CD14-positive monocyte (primary cell): ENCODE measurements at regions not wholly inside any gene's neighbourhood (a gene's known extent, or its start where the extent isn't known, plus 50 kb on each side); places are given as distances from the start of the nearest gene placed in this dataset.

Experiments used
- DNase-seq, 3 donors: peaks; one replicate each; pipeline ENCODE4 v3.0.0-alpha.2; 2011 to 2022
- H2AFZ ChIP-seq: 2 replicates; pipeline ENCODE4 v1.6.0; 2012; ENCODE audit warnings: mild to moderate bottlenecking, low read depth, low read length, inconsistent platforms; ENCODE audit not compliant: insufficient read depth, poor library complexity, severe bottlenecking
- H3K27ac ChIP-seq, 2 donors: 1 replicate in 1 of 2; 2 replicates in 1 of 2; pipeline ENCODE4 v1.5.1; 2012 to 2013; ENCODE audit warnings: low read length in 2 of 2, control low read depth in 1 of 2, inconsistent platforms in 1 of 2, low read depth in 1 of 2, mild to moderate bottlenecking in 1 of 2
- H3K27me3 ChIP-seq, 2 donors: one replicate each; pipeline versions ENCODE4 v1.6.0 to v1.6.1; 2011 to 2013; ENCODE audit warnings: low read length in 2 of 2; ENCODE audit not compliant: control insufficient read depth in 2 of 2, insufficient read depth in 2 of 2
- H3K36me3 ChIP-seq, 2 donors: replicated peaks in 1 of 2; 1 replicate in 1 of 2; 2 replicates in 1 of 2; pipeline versions ENCODE4 v1.5.1 to v1.6.1; 2012 to 2013; ENCODE audit warnings: low read length in 2 of 2, control low read depth in 1 of 2, inconsistent platforms in 1 of 2, mild to moderate bottlenecking in 1 of 2; ENCODE audit not compliant: insufficient read depth in 2 of 2, control insufficient read depth in 1 of 2
- H3K4me1 ChIP-seq, 2 donors: 1 replicate in 1 of 2; 2 replicates in 1 of 2; pipeline versions ENCODE4 v1.5.1 to v1.6.1; 2012 to 2013; ENCODE audit warnings: low read length in 2 of 2, control low read depth in 1 of 2, inconsistent platforms in 1 of 2, mild to moderate bottlenecking in 1 of 2, moderate library complexity in 1 of 2; ENCODE audit not compliant: insufficient read depth in 2 of 2, control insufficient read depth in 1 of 2
- H3K4me2 ChIP-seq: replicated peaks from 2 replicates; pipeline ENCODE3; 2012; ENCODE audit warnings: low read length, moderate library complexity, mild to moderate bottlenecking; ENCODE audit not compliant: poor library complexity, severe bottlenecking; ENCODE audit errors: extremely low read depth
- H3K4me3 ChIP-seq, 3 experiments: fragments of 200-600 bp in 1 of 3; sonication (generic) in 1 of 3; replicated peaks in 1 of 3; 1 replicate in 2 of 3; 2 replicates in 1 of 3; pipeline ENCODE4 v1.5.1; 2011 to 2013; ENCODE audit warnings: low read length in 3 of 3, mild to moderate bottlenecking in 3 of 3, control low read depth in 2 of 3, low read depth in 2 of 3, inconsistent platforms in 1 of 3, moderate library complexity in 1 of 3
- H3K79me2 ChIP-seq: 2 replicates; pipeline ENCODE4 v1.6.0; 2012; ENCODE audit warnings: mild to moderate bottlenecking, control low read depth, inconsistent platforms, low read length, moderate library complexity; ENCODE audit not compliant: insufficient read depth
- H3K9ac ChIP-seq: 2 replicates; pipeline ENCODE4 v1.6.0; 2017; ENCODE audit warnings: low read length, mild to moderate bottlenecking; ENCODE audit not compliant: insufficient read depth, poor library complexity, severe bottlenecking
- H3K9me3 ChIP-seq, 2 donors: replicated peaks in 1 of 2; 1 replicate in 1 of 2; 2 replicates in 1 of 2; pipeline versions ENCODE4 v1.5.1 to v1.6.1; 2012 to 2013; ENCODE audit warnings: low read length in 2 of 2, control low read depth in 1 of 2; ENCODE audit not compliant: control insufficient read depth in 1 of 2, insufficient read depth in 1 of 2
- H4K20me1 ChIP-seq: 2 replicates; pipeline ENCODE4 v1.6.0; 2012; ENCODE audit warnings: mild to moderate bottlenecking, low read length, control low read depth, moderate library complexity; ENCODE audit not compliant: insufficient read depth
- H3K27ac Mint-ChIP-seq, 7 donors: one replicate each; pipeline ENCODE4 v1.8.0; 2020; ENCODE audit warnings: mild to moderate bottlenecking in 7 of 7, mixed read lengths in 7 of 7, moderate library complexity in 6 of 7, inconsistent platforms in 2 of 7
- H3K27me3 Mint-ChIP-seq, 3 donors: one replicate each; pipeline ENCODE4 v1.8.0; 2021 to 2022; ENCODE audit warnings: low read depth in 3 of 3, mild to moderate bottlenecking in 3 of 3, mixed read lengths in 3 of 3, moderate library complexity in 3 of 3, inconsistent platforms in 1 of 3
- H3K36me3 Mint-ChIP-seq, 2 donors: one replicate each; pipeline ENCODE4 v1.8.0; 2020; ENCODE audit warnings: mixed read lengths in 2 of 2, inconsistent platforms in 1 of 2, mild to moderate bottlenecking in 1 of 2
- H3K4me1 Mint-ChIP-seq: one replicate; pipeline ENCODE4 v1.8.0; 2020; ENCODE audit warnings: mild to moderate bottlenecking, mixed read lengths
- H3K4me3 Mint-ChIP-seq, 2 donors: one replicate each; pipeline ENCODE4 v1.8.0; 2020; ENCODE audit warnings: mild to moderate bottlenecking in 2 of 2, mixed read lengths in 2 of 2, moderate library complexity in 1 of 2
- H3K9me3 Mint-ChIP-seq, 7 donors: one replicate each; pipeline ENCODE4 v1.8.0; 2020 to 2022; ENCODE audit warnings: mixed read lengths in 7 of 7, mild to moderate bottlenecking in 6 of 7, moderate library complexity in 6 of 7, inconsistent platforms in 2 of 7
- WGBS: methylation state at CpG from one replicate; pipeline ENCODE4 v1.1.5; 2013; ENCODE audit warnings: missing lambda C conversion rate; ENCODE audit not compliant: insufficient coverage; 5-methylcytosine and 5-hydroxymethylcytosine counted together
- intact Hi-C, 2 donors: fragments of 100-400 bp; cut with micrococcal nuclease; formaldehyde crosslinking; loops; one replicate each; pipeline versions ENCODE4 v1.15.0 to v1.15.1; 2023
- TF ChIP-seq, protein P1 (sequence below): fragments of 200-600 bp; IDR thresholded peaks from one replicate; pipeline ENCODE4 v1.8.0; 2022; ENCODE audit warnings: antibody characterized with exemption, mild to moderate bottlenecking

DNA sequence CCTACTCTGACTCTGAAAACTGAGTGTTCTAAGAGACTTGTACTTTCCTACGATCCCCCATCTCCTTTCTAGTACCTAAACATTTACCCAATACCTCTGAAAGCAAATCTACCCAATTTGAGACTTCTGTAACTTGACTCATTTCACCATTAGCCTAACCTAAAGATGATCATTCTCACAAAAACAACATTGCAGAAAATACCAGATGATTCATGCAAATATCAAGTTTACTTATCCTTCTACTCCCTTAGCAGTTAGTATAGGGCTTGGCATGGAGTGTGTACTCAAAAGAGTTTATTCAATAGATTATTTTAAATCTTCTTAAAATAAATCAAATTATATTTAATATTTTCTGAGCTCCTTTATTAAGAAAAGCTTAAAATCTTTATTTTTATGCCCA, 89.6 kb downstream of the NR4A2 start:
- Mint-ChIP-seq H3K9me3 (peaks cover 0 to 9% (median 0%) of the 10 kb centered on the region in 7 donors), H3K27me3 (peaks cover 0 to 3% (median 0%) of the 10 kb centered on the region in 3 donors), H3K27ac (no peak overlapping the region), H3K4me1 (no peaks in the 10 kb centered on the region), H3K4me3 (no peak overlapping the region), H3K36me3 (no peaks in the 10 kb centered on the region)
- Histone ChIP-seq H3K4me3 (no peak overlapping the region), H3K36me3 (no peaks in the 10 kb centered on the region), H3K4me1 (no peaks in the 10 kb centered on the region), H4K20me1 (no peaks in the 10 kb centered on the region), H3K4me2 (no peak overlapping the region), H3K27ac (no peak overlapping the region), H3K9ac (no peak overlapping the region), H2AFZ (no peak overlapping the region), H3K27me3 (no peaks in the 10 kb centered on the region), H3K9me3 (no peaks in the 10 kb centered on the region), H3K79me2 (no peaks in the 10 kb centered on the region)
- intact Hi-C loops = no loop called here
- no peak for DNase-seq
- 75% methylated on average over 1 of the region's 1 CpG for WGBS
- TF ChIP-seq, protein P1, sequence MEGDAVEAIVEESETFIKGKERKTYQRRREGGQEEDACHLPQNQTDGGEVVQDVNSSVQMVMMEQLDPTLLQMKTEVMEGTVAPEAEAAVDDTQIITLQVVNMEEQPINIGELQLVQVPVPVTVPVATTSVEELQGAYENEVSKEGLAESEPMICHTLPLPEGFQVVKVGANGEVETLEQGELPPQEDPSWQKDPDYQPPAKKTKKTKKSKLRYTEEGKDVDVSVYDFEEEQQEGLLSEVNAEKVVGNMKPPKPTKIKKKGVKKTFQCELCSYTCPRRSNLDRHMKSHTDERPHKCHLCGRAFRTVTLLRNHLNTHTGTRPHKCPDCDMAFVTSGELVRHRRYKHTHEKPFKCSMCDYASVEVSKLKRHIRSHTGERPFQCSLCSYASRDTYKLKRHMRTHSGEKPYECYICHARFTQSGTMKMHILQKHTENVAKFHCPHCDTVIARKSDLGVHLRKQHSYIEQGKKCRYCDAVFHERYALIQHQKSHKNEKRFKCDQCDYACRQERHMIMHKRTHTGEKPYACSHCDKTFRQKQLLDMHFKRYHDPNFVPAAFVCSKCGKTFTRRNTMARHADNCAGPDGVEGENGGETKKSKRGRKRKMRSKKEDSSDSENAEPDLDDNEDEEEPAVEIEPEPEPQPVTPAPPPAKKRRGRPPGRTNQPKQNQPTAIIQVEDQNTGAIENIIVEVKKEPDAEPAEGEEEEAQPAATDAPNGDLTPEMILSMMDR = no peak

DNA sequence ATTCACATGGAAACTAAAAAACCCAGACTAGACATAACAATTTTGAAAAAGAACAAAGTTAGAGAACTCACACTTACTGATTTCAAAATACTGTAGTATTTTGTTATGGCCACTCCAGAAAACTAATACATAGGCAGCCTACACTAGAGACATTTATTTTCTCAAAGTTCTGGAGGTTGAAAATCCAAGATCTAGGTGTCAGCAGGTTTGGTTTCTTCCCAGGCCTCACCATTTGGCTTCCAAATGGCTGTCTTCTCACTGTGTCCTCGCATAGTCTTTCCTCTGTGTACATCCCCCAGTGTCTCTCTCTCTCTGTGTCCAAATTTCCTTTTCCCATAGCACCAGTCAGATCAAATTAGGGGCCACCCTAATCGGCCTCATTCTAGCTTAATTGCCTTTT, 95.0 kb downstream of the NR4A2 start:
- Histone ChIP-seq H3K9me3 (peaks cover 0 to 3% of the 10 kb centered on the region in 2 donors), H3K36me3 (no peaks in the 10 kb centered on the region), H2AFZ (no peak overlapping the region), H3K4me2 (no peak overlapping the region), H3K4me1 (no peaks in the 10 kb centered on the region), H4K20me1 (no peaks in the 10 kb centered on the region), H3K27ac (no peak overlapping the region), H3K4me3 (no peak overlapping the region), H3K79me2 (no peaks in the 10 kb centered on the region), H3K27me3 (no peaks in the 10 kb centered on the region), H3K9ac (no peak overlapping the region)
- Mint-ChIP-seq H3K4me1 (no peaks in the 10 kb centered on the region), H3K27ac (no peak overlapping the region), H3K27me3 (peaks cover 0 to 3% (median 1%) of the 10 kb centered on the region in 3 donors), H3K9me3 (peaks cover 0 to 4% (median 2%) of the 10 kb centered on the region in 7 donors), H3K36me3 (no peaks in the 10 kb centered on the region), H3K4me3 (no peak overlapping the region)
- no peak for DNase-seq
- 94% methylated on average over 2 of the region's 2 CpGs for WGBS
- intact Hi-C loops = no loop called here
- TF ChIP-seq, protein P1 = no peak
